IPS-18a (cell line): ENCODE measurements at regions not wholly inside any gene's neighbourhood (a gene's known extent, or its start where the extent isn't known, plus 50 kb on each side); places are given as distances from the start of the nearest gene placed in this dataset.

ENCODE experiments used
- H3K27ac ChIP-seq: one replicate; pipeline ENCODE4 v1.5.1; 2013; ENCODE audit warnings: low read length
- H3K27me3 ChIP-seq: one replicate; pipeline ENCODE4 v1.6.1; 2013; ENCODE audit warnings: mild to moderate bottlenecking, low read length; ENCODE audit not compliant: control insufficient read depth, insufficient read depth
- H3K36me3 ChIP-seq: one replicate; pipeline ENCODE4 v1.6.1; 2013; ENCODE audit warnings: low read depth, low read length; ENCODE audit not compliant: control insufficient read depth
- H3K4me1 ChIP-seq: one replicate; pipeline ENCODE4 v1.6.1; 2013; ENCODE audit warnings: low read depth, low read length; ENCODE audit not compliant: control insufficient read depth
- H3K4me3 ChIP-seq: one replicate; pipeline ENCODE4 v1.5.1; 2013; ENCODE audit warnings: low read length
- H3K9ac ChIP-seq: one replicate; pipeline ENCODE4 v1.6.1; 2013; ENCODE audit warnings: mild to moderate bottlenecking, low read length, moderate library complexity
- H3K9me3 ChIP-seq: one replicate; pipeline ENCODE4 v1.6.1; 2013; ENCODE audit warnings: low read depth, low read length; ENCODE audit not compliant: control insufficient read depth

GRCh38 chr9:88308831-88309560 is 79.2 kb upstream of the SPIN1 start:
- no peak overlapping the region for H3K4me3 ChIP-seq
- peaks cover 15% of the 10 kb centered on the region for H3K4me1 ChIP-seq
- H3K36me3 ChIP-seq: no peaks in the 10 kb centered on the region
- no peak overlapping the region for H3K9ac ChIP-seq
- no peaks in the 10 kb centered on the region for H3K9me3 ChIP-seq
- no peaks in the 10 kb centered on the region for H3K27me3 ChIP-seq
- no peak overlapping the region for H3K27ac ChIP-seq

DNA sequence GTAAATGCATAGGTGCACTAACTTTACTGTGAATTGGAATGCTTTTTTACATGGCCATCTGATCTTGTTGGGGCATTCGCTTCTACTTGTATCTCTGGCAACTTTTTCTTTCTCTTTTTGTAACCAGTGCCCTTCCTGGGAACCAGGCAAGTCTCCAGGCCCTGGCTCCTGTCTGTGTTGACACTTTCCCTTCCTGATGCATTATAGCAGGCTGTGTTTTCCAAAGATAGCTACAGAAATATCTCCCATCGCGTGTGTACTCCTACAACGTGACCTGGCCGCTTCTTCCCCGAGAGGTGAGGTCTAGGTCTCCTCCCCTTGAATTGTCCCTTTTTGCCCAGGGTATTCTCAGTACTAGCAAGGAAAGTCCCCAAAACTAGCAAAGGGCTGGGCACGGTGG is 81.1 kb upstream of the SPIN1 start:
- H3K27me3 ChIP-seq: no peaks in the 10 kb centered on the region
- no peak overlapping the region for H3K27ac ChIP-seq
- H3K36me3 ChIP-seq: no peaks in the 10 kb centered on the region
- H3K9ac ChIP-seq: no peak overlapping the region
- no peaks in the 10 kb centered on the region for H3K9me3 ChIP-seq
- peaks cover 3% of the 10 kb centered on the region for H3K4me1 ChIP-seq
- no peak overlapping the region for H3K4me3 ChIP-seq

DNA sequence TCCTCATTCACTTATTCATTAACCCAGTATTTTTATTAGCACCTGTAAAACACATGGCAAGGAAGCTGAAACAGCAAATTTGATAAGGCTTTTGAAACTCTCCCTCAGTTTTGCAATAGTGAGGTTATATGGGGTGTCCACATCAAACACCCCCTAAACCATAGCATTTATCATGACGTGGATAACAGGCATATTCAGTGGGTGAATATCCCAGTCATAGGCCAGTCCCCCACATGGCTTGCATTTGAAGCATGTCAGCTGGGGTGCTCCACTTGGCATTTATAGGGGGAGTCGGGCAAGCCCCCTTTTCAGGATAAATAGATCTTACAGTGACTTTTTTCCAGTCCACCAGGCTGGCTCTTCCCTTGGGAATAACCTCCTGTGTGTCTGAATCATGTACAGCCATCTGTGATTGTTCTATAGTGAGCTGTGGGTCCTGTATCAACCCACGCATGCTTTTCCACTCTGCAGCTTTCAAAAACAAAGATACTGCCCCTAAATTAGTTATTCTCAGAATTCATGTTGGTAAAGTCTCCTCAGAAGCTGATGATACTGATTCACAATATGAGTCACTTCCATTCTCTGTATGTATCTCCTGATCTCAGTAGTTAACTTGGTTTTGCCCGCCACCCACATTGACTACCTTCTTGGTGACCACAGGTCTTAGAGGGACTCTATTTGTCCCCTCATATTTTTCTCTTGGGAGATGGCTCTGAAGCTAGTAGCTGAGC is 84.4 kb upstream of the SPIN1 start:
- Histone ChIP-seq H3K27me3 (no peaks in the 10 kb centered on the region), H3K9me3 (no peaks in the 10 kb centered on the region), H3K4me3 (no peak overlapping the region), H3K36me3 (no peaks in the 10 kb centered on the region), H3K4me1 (no peaks in the 10 kb centered on the region), H3K27ac (no peak overlapping the region), H3K9ac (no peak overlapping the region)

- no peak overlapping the region for H3K27ac ChIP-seq
- H3K9ac ChIP-seq: no peak overlapping the region
- H3K36me3 ChIP-seq: no peaks in the 10 kb centered on the region
- no peaks in the 10 kb centered on the region for H3K27me3 ChIP-seq
- no peaks in the 10 kb centered on the region for H3K4me1 ChIP-seq
- H3K9me3 ChIP-seq: no peaks in the 10 kb centered on the region
- H3K4me3 ChIP-seq: no peak overlapping the region
Observed at GRCh38 chr9:88302579-88303324, 85.5 kb upstream of the SPIN1 start.

DNA sequence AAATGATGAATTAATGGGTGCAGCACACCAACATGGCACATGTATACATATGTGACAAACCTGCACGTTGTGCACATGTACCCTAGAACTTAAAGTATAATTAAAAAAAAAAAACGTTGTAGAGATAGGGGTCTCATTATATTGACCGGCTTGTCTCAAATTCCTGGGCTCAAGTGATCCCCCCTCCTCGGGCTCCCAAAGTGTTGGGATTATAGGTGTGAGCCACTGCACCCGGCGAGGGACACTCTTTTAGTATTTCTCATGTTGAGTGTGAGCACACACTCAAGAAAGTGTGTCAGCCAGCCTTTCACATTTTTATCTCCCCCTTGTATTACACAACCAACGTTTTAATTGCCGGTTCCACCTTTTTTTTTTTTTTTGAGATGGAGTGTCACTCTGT is 87.7 kb upstream of the SPIN1 start:
- Histone ChIP-seq H3K36me3 (no peaks in the 10 kb centered on the region), H3K27ac (no peak overlapping the region), H3K4me3 (no peak overlapping the region), H3K9me3 (no peaks in the 10 kb centered on the region), H3K4me1 (no peaks in the 10 kb centered on the region), H3K27me3 (no peaks in the 10 kb centered on the region), H3K9ac (no peak overlapping the region)

DNA sequence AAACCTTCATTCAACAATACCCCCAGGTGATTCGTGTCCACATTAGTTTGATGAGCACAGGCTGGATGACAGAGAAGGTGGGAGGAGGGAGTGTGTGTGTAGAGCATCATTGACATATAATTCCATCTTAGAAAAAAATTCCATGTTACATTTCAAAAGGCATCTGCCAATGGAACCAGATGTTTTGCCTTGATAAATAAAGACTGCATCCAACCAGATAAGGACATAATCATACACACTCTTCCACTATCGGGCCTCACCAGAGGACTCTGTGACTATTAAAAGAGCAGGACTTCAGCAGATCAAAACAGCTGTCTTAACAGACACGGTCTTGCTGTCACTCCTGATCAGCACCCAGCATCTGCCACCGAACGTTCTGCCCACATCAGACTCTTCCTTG is 96.4 kb upstream of the SPIN1 start:
- H3K36me3 ChIP-seq: no peaks in the 10 kb centered on the region
- H3K4me3 ChIP-seq: no peak overlapping the region
- H3K27me3 ChIP-seq: no peaks in the 10 kb centered on the region
- no peak overlapping the region for H3K27ac ChIP-seq
- no peaks in the 10 kb centered on the region for H3K4me1 ChIP-seq
- no peaks in the 10 kb centered on the region for H3K9me3 ChIP-seq
- no peak overlapping the region for H3K9ac ChIP-seq

- no peak overlapping the region for H3K27ac ChIP-seq
- no peaks in the 10 kb centered on the region for H3K4me1 ChIP-seq
- H3K36me3 ChIP-seq: no peaks in the 10 kb centered on the region
- no peaks in the 10 kb centered on the region for H3K9me3 ChIP-seq
- no peak overlapping the region for H3K4me3 ChIP-seq
- no peaks in the 10 kb centered on the region for H3K27me3 ChIP-seq
- H3K9ac ChIP-seq: no peak overlapping the region
Observed at GRCh38 chr9:88291056-88291455, 97.2 kb upstream of the SPIN1 start.

- no peak overlapping the region for H3K9ac ChIP-seq
- H3K27ac ChIP-seq: no peak overlapping the region
- no peaks in the 10 kb centered on the region for H3K27me3 ChIP-seq
- H3K36me3 ChIP-seq: no peaks in the 10 kb centered on the region
- H3K4me3 ChIP-seq: no peak overlapping the region
- H3K9me3 ChIP-seq: no peaks in the 10 kb centered on the region
- no peaks in the 10 kb centered on the region for H3K4me1 ChIP-seq
Observed at GRCh38 chr9:88289532-88289931, 98.7 kb upstream of the SPIN1 start.

GRCh38 chr9:88287972-88288371 is 100.3 kb upstream of the SPIN1 start:
- Histone ChIP-seq H3K9ac (no peak overlapping the region), H3K4me1 (no peaks in the 10 kb centered on the region), H3K27me3 (no peaks in the 10 kb centered on the region), H3K4me3 (no peak overlapping the region), H3K36me3 (no peaks in the 10 kb centered on the region), H3K27ac (no peak overlapping the region), H3K9me3 (no peaks in the 10 kb centered on the region)

DNA sequence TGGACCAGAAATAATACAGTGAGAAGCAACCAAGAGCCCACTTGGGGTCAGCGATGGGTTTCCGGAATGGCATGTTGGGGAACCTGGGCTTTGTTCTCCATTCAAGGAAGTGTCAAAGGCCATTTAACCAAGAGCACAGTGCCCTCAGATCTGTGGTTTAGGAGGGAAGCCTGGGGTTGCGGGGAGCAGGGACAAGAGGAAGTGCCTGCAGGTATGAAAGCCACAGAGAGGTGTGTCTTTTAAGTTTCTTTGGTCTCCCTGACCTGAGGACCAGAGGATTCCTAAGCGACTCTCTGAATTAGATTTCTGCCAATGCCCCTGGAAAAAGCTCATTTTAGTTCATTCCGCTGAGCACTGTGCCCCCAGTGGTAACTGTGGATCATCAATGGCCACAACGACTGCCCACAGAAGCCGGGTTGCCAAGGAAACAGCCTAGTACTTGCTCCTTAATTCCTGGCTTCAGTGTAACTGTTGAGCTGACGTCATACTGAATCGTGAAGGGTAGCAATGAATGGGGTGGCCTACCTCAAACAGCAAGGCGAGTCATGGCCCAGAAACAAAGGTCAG is 107.3 kb upstream of the SPIN1 start:
- no peak overlapping the region for H3K9ac ChIP-seq
- peaks cover 2% of the 10 kb centered on the region for H3K9me3 ChIP-seq
- H3K4me3 ChIP-seq: no peak overlapping the region
- H3K27ac ChIP-seq: no peak overlapping the region
- no peaks in the 10 kb centered on the region for H3K27me3 ChIP-seq
- H3K36me3 ChIP-seq: no peaks in the 10 kb centered on the region
- peaks cover 12% of the 10 kb centered on the region for H3K4me1 ChIP-seq

GRCh38 chr9:88278036-88278435 is 110.2 kb upstream of the SPIN1 start:
- H3K27me3 ChIP-seq: no peaks in the 10 kb centered on the region
- peaks cover 16% of the 10 kb centered on the region for H3K4me1 ChIP-seq
- peaks cover 2% of the 10 kb centered on the region for H3K9me3 ChIP-seq
- H3K27ac ChIP-seq: no peak overlapping the region
- no peak overlapping the region for H3K4me3 ChIP-seq
- no peaks in the 10 kb centered on the region for H3K36me3 ChIP-seq
- H3K9ac ChIP-seq: no peak overlapping the region
